ENCODE measurements at regions not wholly inside any gene's neighbourhood (a gene's known extent, or its start where the extent isn't known, plus 50 kb on each side); places are given as distances from the start of the nearest gene placed in this dataset.
"Not testable (repeated sequence)": the region's sequence is repeated elsewhere in the genome, so short reads cannot be mapped to it uniquely, and the experiment has no call there.

- Mint-ChIP-seq H3K27ac (no peak overlapping the region), H3K36me3 (ENCODE audit: low read depth) (no peaks in the 10 kb centered on the region), H3K4me1 (peaks cover 2% of the 10 kb centered on the region), H3K4me3 (no peak overlapping the region), H3K27me3 (peaks cover 11% of the 10 kb centered on the region), H3K9me3 (no peaks in the 10 kb centered on the region)
- no peak for DNase-seq
- intact Hi-C loops (cut with micrococcal nuclease) = no loop called here
Measured at GRCh38 chr2:109701362-109701761, 87.2 kb downstream of the SOWAHC start.

- peaks cover 11% of the 10 kb centered on the region for H3K27me3 Mint-ChIP-seq
- peaks cover 2% of the 10 kb centered on the region for H3K4me1 Mint-ChIP-seq
- H3K9me3 Mint-ChIP-seq = no peaks in the 10 kb centered on the region
- no peak overlapping the region for H3K27ac Mint-ChIP-seq
- intact Hi-C loops (cut with micrococcal nuclease) = no loop called here
- H3K4me3 Mint-ChIP-seq = no peak overlapping the region
- no peaks in the 10 kb centered on the region for H3K36me3 Mint-ChIP-seq (ENCODE audit: low read depth)
- no peak for DNase-seq
Measured at GRCh38 chr2:109702250-109702985, 88.3 kb downstream of the SOWAHC start.

GRCh38 chr2:109703077-109703476 lies 88.9 kb downstream of the SOWAHC start:
- intact Hi-C loops (cut with micrococcal nuclease) = no loop called here
- H3K4me1 Mint-ChIP-seq = peaks cover 2% of the 10 kb centered on the region
- no peaks in the 10 kb centered on the region for H3K9me3 Mint-ChIP-seq
- H3K27me3 Mint-ChIP-seq = peaks cover 9% of the 10 kb centered on the region
- DNase-seq = no peak
- no peaks in the 10 kb centered on the region for H3K36me3 Mint-ChIP-seq (ENCODE audit: low read depth)
- no peak overlapping the region for H3K27ac Mint-ChIP-seq
- no peak overlapping the region for H3K4me3 Mint-ChIP-seq

GRCh38 chr2:109703798-109704197 lies 89.6 kb downstream of the SOWAHC start:
- DNase-seq = no peak
- Mint-ChIP-seq H3K4me1 (peaks cover 2% of the 10 kb centered on the region), H3K4me3 (no peak overlapping the region), H3K27ac (no peak overlapping the region), H3K27me3 (peaks cover 9% of the 10 kb centered on the region), H3K9me3 (no peaks in the 10 kb centered on the region), H3K36me3 (ENCODE audit: low read depth) (no peaks in the 10 kb centered on the region)
- intact Hi-C loops (cut with micrococcal nuclease) = no loop called here

- Mint-ChIP-seq H3K9me3 (no peaks in the 10 kb centered on the region), H3K36me3 (ENCODE audit: low read depth) (no peaks in the 10 kb centered on the region), H3K4me3 (no peak overlapping the region), H3K27me3 (no peaks in the 10 kb centered on the region), H3K27ac (no peak overlapping the region), H3K4me1 (no peaks in the 10 kb centered on the region)
- intact Hi-C loops (cut with micrococcal nuclease) = no loop called here
- no peak for DNase-seq
Measured at GRCh38 chr2:109707281-109708147, 86.6 kb upstream of the RGPD5 start.

GRCh38 chr2:109710505-109711229 lies 83.4 kb upstream of the RGPD5 start:
- no peaks in the 10 kb centered on the region for H3K9me3 Mint-ChIP-seq
- intact Hi-C loops (cut with micrococcal nuclease) = no loop called here
- H3K4me1 Mint-ChIP-seq = no peaks in the 10 kb centered on the region
- no peak overlapping the region for H3K27ac Mint-ChIP-seq
- no peaks in the 10 kb centered on the region for H3K36me3 Mint-ChIP-seq (ENCODE audit: low read depth)
- H3K4me3 Mint-ChIP-seq = no peak overlapping the region
- DNase-seq = no peak
- H3K27me3 Mint-ChIP-seq = no peaks in the 10 kb centered on the region

- H3K4me3 Mint-ChIP-seq = no peak overlapping the region
- intact Hi-C loops (cut with micrococcal nuclease) = no loop called here
- no peak for DNase-seq
- H3K27me3 Mint-ChIP-seq = no peaks in the 10 kb centered on the region
- no peaks in the 10 kb centered on the region for H3K4me1 Mint-ChIP-seq
- H3K9me3 Mint-ChIP-seq = no peaks in the 10 kb centered on the region
- H3K27ac Mint-ChIP-seq = no peak overlapping the region
- no peaks in the 10 kb centered on the region for H3K36me3 Mint-ChIP-seq (ENCODE audit: low read depth)
Measured at GRCh38 chr2:109711230-109712122, 82.6 kb upstream of the RGPD5 start.

- intact Hi-C loops (cut with micrococcal nuclease) = no loop called here
- no peaks in the 10 kb centered on the region for H3K27me3 Mint-ChIP-seq
- H3K4me1 Mint-ChIP-seq = no peaks in the 10 kb centered on the region
- H3K36me3 Mint-ChIP-seq (ENCODE audit: low read depth) = no peaks in the 10 kb centered on the region
- no peak overlapping the region for H3K27ac Mint-ChIP-seq
- no peak overlapping the region for H3K4me3 Mint-ChIP-seq
- H3K9me3 Mint-ChIP-seq = no peaks in the 10 kb centered on the region
- DNase-seq = no peak
Measured at GRCh38 chr2:109712123-109712449, 82.0 kb upstream of the RGPD5 start.

- Mint-ChIP-seq H3K9me3 (no peaks in the 10 kb centered on the region), H3K4me1 (no peaks in the 10 kb centered on the region), H3K36me3 (ENCODE audit: low read depth) (no peaks in the 10 kb centered on the region), H3K27me3 (no peaks in the 10 kb centered on the region), H3K4me3 (no peak overlapping the region), H3K27ac (no peak overlapping the region)
- DNase-seq = no peak
- intact Hi-C loops (cut with micrococcal nuclease) = no loop called here
Measured at GRCh38 chr2:109712746-109713145, 81.4 kb upstream of the RGPD5 start.

GRCh38 chr2:109715313-109715805 lies 78.7 kb upstream of the RGPD5 start:
- no peak for DNase-seq
- Mint-ChIP-seq H3K27ac (no peak overlapping the region), H3K9me3 (no peaks in the 10 kb centered on the region), H3K4me1 (no peaks in the 10 kb centered on the region), H3K36me3 (ENCODE audit: low read depth) (no peaks in the 10 kb centered on the region), H3K4me3 (no peak overlapping the region), H3K27me3 (no peaks in the 10 kb centered on the region)
- intact Hi-C loops (cut with micrococcal nuclease) = no loop called here

GRCh38 chr2:109716596-109716995 lies 77.5 kb upstream of the RGPD5 start:
- H3K9me3 Mint-ChIP-seq; intact Hi-C loops (cut with micrococcal nuclease); H3K27me3 Mint-ChIP-seq; H3K4me1 Mint-ChIP-seq; H3K27ac Mint-ChIP-seq; H3K4me3 Mint-ChIP-seq; DNase-seq; H3K36me3 Mint-ChIP-seq (ENCODE audit: low read depth): not testable (repeated sequence)

- no peak overlapping the region for H3K4me3 Mint-ChIP-seq
- intact Hi-C loops (cut with micrococcal nuclease) = no loop called here
- DNase-seq = no peak
- no peaks in the 10 kb centered on the region for H3K4me1 Mint-ChIP-seq
- H3K9me3 Mint-ChIP-seq = no peaks in the 10 kb centered on the region
- no peaks in the 10 kb centered on the region for H3K36me3 Mint-ChIP-seq (ENCODE audit: low read depth)
- no peaks in the 10 kb centered on the region for H3K27me3 Mint-ChIP-seq
- no peak overlapping the region for H3K27ac Mint-ChIP-seq
Measured at GRCh38 chr2:109718139-109718538, 76.0 kb upstream of the RGPD5 start.

- DNase-seq = peak; percentile 25
- intact Hi-C loops (cut with micrococcal nuclease) = no loop called here
- Mint-ChIP-seq H3K27me3 (peaks cover 3% of the 10 kb centered on the region), H3K4me1 (no peaks in the 10 kb centered on the region), H3K27ac (no peak overlapping the region), H3K9me3 (no peaks in the 10 kb centered on the region), H3K36me3 (ENCODE audit: low read depth) (no peaks in the 10 kb centered on the region), H3K4me3 (no peak overlapping the region)
Measured at GRCh38 chr2:109719871-109720270, 74.2 kb upstream of the RGPD5 start.
